Right atrium auricular region (tissue), 2 donors: ENCODE measurements at regions not wholly inside any gene's neighbourhood (a gene's known extent, or its start where the extent isn't known, plus 50 kb on each side); places are given as distances from the start of the nearest gene placed in this dataset.

ENCODE experiments used
- DNase-seq: peaks from one replicate; pipeline ENCODE4 v3.0.0-alpha.2; 2019; ENCODE audit warnings: low spot score
- H3K27ac ChIP-seq, 2 donors: fragments of 200-600 bp; sonication (generic); 1 replicate in 1 of 2; 2 replicates in 1 of 2; pipeline ENCODE4 v1.5.1; 2016 to 2019
- H3K27me3 ChIP-seq, 2 donors: fragments of 200-600 bp; sonication (generic); one replicate each; pipeline versions ENCODE4 v1.5.1 to v1.6.0; 2017 to 2019
- H3K36me3 ChIP-seq: fragments of 200-600 bp; sonication (generic); one replicate; pipeline ENCODE4 v1.5.1; 2016
- H3K4me1 ChIP-seq, 2 donors: fragments of 200-600 bp; sonication (generic); one replicate each; pipeline versions ENCODE4 v1.5.1 to v1.6.0; 2017 to 2019
- H3K4me3 ChIP-seq, 2 donors: fragments of 200-600 bp; sonication (generic); 1 replicate in 1 of 2; 2 replicates in 1 of 2; pipeline ENCODE4 v1.5.1; 2017 to 2019; ENCODE audit warnings: mild to moderate bottlenecking in 1 of 2, moderate library complexity in 1 of 2
- H3K9me3 ChIP-seq, 2 donors: fragments of 200-600 bp; sonication (generic); one replicate each; pipeline ENCODE4 v1.5.1; 2019
- TF ChIP-seq, protein P1 (sequence below), 2 donors: fragments of 200-600 bp; sonication (generic); IDR thresholded peaks; one replicate each; pipeline ENCODE4 v1.5.1; 2019; ENCODE audit warnings: antibody characterized with exemption in 2 of 2

GRCh38 chr9:87278971-87279733 is 218.5 kb upstream of the DAPK1 start:
- no peaks in the 10 kb centered on the region for H3K36me3 ChIP-seq
- no peaks in the 10 kb centered on the region for H3K9me3 ChIP-seq
- H3K27me3 ChIP-seq: no peaks in the 10 kb centered on the region
- H3K27ac ChIP-seq: no peak overlapping the region
- H3K4me1 ChIP-seq: no peaks in the 10 kb centered on the region
- no peak overlapping the region for H3K4me3 ChIP-seq
- TF ChIP-seq, protein P1, sequence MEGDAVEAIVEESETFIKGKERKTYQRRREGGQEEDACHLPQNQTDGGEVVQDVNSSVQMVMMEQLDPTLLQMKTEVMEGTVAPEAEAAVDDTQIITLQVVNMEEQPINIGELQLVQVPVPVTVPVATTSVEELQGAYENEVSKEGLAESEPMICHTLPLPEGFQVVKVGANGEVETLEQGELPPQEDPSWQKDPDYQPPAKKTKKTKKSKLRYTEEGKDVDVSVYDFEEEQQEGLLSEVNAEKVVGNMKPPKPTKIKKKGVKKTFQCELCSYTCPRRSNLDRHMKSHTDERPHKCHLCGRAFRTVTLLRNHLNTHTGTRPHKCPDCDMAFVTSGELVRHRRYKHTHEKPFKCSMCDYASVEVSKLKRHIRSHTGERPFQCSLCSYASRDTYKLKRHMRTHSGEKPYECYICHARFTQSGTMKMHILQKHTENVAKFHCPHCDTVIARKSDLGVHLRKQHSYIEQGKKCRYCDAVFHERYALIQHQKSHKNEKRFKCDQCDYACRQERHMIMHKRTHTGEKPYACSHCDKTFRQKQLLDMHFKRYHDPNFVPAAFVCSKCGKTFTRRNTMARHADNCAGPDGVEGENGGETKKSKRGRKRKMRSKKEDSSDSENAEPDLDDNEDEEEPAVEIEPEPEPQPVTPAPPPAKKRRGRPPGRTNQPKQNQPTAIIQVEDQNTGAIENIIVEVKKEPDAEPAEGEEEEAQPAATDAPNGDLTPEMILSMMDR (IDR thresholded peaks at IDR 0.05): no peak
- DNase-seq: no peak

DNA sequence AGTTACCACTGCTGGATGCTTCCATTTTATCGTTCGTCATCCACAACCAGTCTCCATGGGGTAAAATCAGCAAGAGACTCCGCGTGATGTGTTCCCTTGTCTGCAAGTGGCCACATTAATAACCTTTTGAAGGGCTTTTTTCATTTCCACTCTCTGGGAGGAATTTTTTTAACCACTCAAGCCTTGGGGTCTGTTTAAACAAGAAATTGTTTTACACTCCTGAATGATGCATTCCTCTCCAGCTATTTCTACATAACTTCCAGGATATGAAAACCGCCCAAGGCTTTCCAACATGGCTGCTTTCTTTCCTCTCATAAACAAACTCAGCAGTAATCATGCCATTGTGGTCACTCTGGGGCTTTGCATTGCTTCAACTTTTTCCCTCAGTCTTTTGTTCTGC is 217.2 kb upstream of the DAPK1 start:
- Histone ChIP-seq H3K27ac (no peak overlapping the region), H3K4me1 (peaks cover 0 to 5% of the 10 kb centered on the region in 2 donors), H3K36me3 (no peaks in the 10 kb centered on the region), H3K27me3 (no peaks in the 10 kb centered on the region), H3K9me3 (no peaks in the 10 kb centered on the region), H3K4me3 (no peak overlapping the region)
- no peak for DNase-seq
- TF ChIP-seq, protein P1 (IDR thresholded peaks at IDR 0.05): no peak

GRCh38 chr9:87282538-87282937 is 215.1 kb upstream of the DAPK1 start:
- DNase-seq: no peak
- TF ChIP-seq, protein P1 (IDR thresholded peaks at IDR 0.05): no peak
- Histone ChIP-seq H3K4me1 (peaks cover 0 to 6% of the 10 kb centered on the region in 2 donors), H3K4me3 (no peak overlapping the region), H3K36me3 (no peaks in the 10 kb centered on the region), H3K27me3 (no peaks in the 10 kb centered on the region), H3K27ac (no peak overlapping the region), H3K9me3 (no peaks in the 10 kb centered on the region)

DNA sequence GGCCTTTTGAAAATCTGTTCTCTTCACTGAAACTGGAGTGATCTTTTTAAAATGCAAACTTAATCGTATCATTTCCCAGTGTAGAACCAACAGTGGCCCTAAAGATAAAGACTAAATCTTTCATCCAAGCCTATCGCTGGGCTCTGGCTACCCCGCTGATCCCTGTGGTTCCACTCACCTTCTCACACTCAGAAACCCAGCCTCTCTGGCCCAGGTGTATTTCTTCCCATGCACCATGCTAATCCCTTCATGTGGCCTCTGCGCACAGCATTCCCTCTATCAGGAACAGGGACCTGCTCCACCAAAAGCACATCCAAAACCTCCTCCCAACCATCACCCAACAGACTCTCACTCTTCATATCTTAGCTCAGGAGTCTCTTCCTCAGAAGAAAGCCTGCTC is 214.1 kb upstream of the DAPK1 start:
- Histone ChIP-seq H3K4me1 (peaks cover 0 to 6% of the 10 kb centered on the region in 2 donors), H3K36me3 (no peaks in the 10 kb centered on the region), H3K9me3 (no peaks in the 10 kb centered on the region), H3K27ac (no peak overlapping the region), H3K27me3 (no peaks in the 10 kb centered on the region), H3K4me3 (no peak overlapping the region)
- TF ChIP-seq, protein P1 (IDR thresholded peaks at IDR 0.05): no peak
- DNase-seq: no peak

GRCh38 chr9:87285183-87285850 is 212.3 kb upstream of the DAPK1 start:
- H3K4me3 ChIP-seq: no peak overlapping the region
- no peak for DNase-seq

More at GRCh38 chr9:87285183-87285850, 212.3 kb upstream of the DAPK1 start:
- no peaks in the 10 kb centered on the region for H3K27me3 ChIP-seq
- no peak overlapping the region for H3K27ac ChIP-seq
- no peaks in the 10 kb centered on the region for H3K36me3 ChIP-seq
- peaks cover 0 to 6% of the 10 kb centered on the region in 2 donors for H3K4me1 ChIP-seq
- TF ChIP-seq, protein P1 (IDR thresholded peaks at IDR 0.05): no peak
- H3K9me3 ChIP-seq: no peaks in the 10 kb centered on the region
